ENCODE measurements at regions not wholly inside any gene's neighbourhood (a gene's known extent, or its start where the extent isn't known, plus 50 kb on each side); places are given as distances from the start of the nearest gene placed in this dataset.
"Not testable (repeated sequence)": the region's sequence is repeated elsewhere in the genome, so short reads cannot be mapped to it uniquely, and the experiment has no call there.

GRCh38 chr9:33705440-33705839, 89.9 kb upstream of the PRSS3 start:
- not testable (repeated sequence) for H3K27ac Mint-ChIP-seq; DNase-seq; H3K27me3 Mint-ChIP-seq (ENCODE audit: low read depth in 3 of 3); H3K9me3 Mint-ChIP-seq; H3K36me3 Mint-ChIP-seq; H3K4me3 Mint-ChIP-seq; H3K4me1 Mint-ChIP-seq

- no peak for DNase-seq
- no peak overlapping the region for H3K4me3 Mint-ChIP-seq
- H3K9me3 Mint-ChIP-seq, result peaks cover 0 to 5% (median 0%) of the 10 kb centered on the region in 6 donors
- no peaks in the 10 kb centered on the region for H3K4me1 Mint-ChIP-seq
- no peak overlapping the region for H3K27ac Mint-ChIP-seq
- peaks cover 0 to 3% (median 0%) of the 10 kb centered on the region in 3 donors for H3K36me3 Mint-ChIP-seq
- H3K27me3 Mint-ChIP-seq (ENCODE audit: low read depth in 3 of 3), result peaks cover 3 to 5% (median 4%) of the 10 kb centered on the region in 3 donors
These were observed 86.9 kb upstream of the PRSS3 start for GRCh38 chr9:33708441-33708840.

GRCh38 chr9:33709269-33709668, 86.1 kb upstream of the PRSS3 start:
- DNase-seq, result no peak
- no peak overlapping the region for H3K4me3 Mint-ChIP-seq
- H3K27me3 Mint-ChIP-seq (ENCODE audit: low read depth in 3 of 3), result peaks cover 3 to 5% (median 3%) of the 10 kb centered on the region in 3 donors
- H3K4me1 Mint-ChIP-seq, result no peaks in the 10 kb centered on the region
- peaks cover 0 to 3% (median 0%) of the 10 kb centered on the region in 3 donors for H3K36me3 Mint-ChIP-seq
- H3K27ac Mint-ChIP-seq, result no peak overlapping the region
- H3K9me3 Mint-ChIP-seq, result peaks cover 0 to 5% (median 0%) of the 10 kb centered on the region in 6 donors

GRCh38 chr9:33711418-33711817, 83.9 kb upstream of the PRSS3 start:
- not testable (repeated sequence) for H3K4me1 Mint-ChIP-seq

GRCh38 chr9:33714989-33715388, 80.4 kb upstream of the PRSS3 start:
- Mint-ChIP-seq H3K4me1 (no peaks in the 10 kb centered on the region), H3K36me3 (no peaks in the 10 kb centered on the region), H3K9me3 (no peaks in the 10 kb centered on the region), H3K27me3 (ENCODE audit: low read depth in 3 of 3) (peaks cover 2 to 4% (median 3%) of the 10 kb centered on the region in 3 donors), H3K27ac (no peak overlapping the region), H3K4me3 (no peak overlapping the region)
- no peak for DNase-seq

More at GRCh38 chr9:33711418-33711817, 83.9 kb upstream of the PRSS3 start:
- H3K36me3 Mint-ChIP-seq; DNase-seq; H3K9me3 Mint-ChIP-seq; H3K27ac Mint-ChIP-seq; H3K4me3 Mint-ChIP-seq; H3K27me3 Mint-ChIP-seq (ENCODE audit: low read depth in 3 of 3): not testable (repeated sequence)

DNA sequence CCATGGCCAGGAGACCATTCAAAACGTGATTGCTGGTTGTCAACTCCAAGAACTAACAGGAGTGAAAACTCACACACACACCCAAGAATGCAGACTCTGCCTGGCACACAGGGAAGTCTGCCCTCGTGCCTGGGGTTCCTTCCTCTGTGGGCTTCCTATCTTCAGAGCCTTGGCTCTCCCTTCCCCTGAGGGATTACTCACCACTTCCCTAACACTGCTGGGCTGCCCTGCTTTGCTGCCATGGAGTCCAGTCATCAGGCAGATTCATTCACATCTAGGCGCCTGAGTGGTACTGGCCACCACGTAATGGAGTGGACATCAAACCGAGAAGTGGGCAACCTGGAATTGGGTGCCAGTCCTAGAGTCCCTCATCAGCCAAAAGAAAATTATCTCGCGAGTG, 76.4 kb upstream of the PRSS3 start:
- Mint-ChIP-seq H3K9me3 (no peaks in the 10 kb centered on the region), H3K36me3 (no peaks in the 10 kb centered on the region), H3K27me3 (ENCODE audit: low read depth in 3 of 3) (peaks cover 3 to 5% (median 3%) of the 10 kb centered on the region in 3 donors), H3K27ac (no peak overlapping the region), H3K4me3 (no peak overlapping the region), H3K4me1 (peaks cover 2 to 7% of the 10 kb centered on the region in 2 donors)
- DNase-seq, result no peak

DNA sequence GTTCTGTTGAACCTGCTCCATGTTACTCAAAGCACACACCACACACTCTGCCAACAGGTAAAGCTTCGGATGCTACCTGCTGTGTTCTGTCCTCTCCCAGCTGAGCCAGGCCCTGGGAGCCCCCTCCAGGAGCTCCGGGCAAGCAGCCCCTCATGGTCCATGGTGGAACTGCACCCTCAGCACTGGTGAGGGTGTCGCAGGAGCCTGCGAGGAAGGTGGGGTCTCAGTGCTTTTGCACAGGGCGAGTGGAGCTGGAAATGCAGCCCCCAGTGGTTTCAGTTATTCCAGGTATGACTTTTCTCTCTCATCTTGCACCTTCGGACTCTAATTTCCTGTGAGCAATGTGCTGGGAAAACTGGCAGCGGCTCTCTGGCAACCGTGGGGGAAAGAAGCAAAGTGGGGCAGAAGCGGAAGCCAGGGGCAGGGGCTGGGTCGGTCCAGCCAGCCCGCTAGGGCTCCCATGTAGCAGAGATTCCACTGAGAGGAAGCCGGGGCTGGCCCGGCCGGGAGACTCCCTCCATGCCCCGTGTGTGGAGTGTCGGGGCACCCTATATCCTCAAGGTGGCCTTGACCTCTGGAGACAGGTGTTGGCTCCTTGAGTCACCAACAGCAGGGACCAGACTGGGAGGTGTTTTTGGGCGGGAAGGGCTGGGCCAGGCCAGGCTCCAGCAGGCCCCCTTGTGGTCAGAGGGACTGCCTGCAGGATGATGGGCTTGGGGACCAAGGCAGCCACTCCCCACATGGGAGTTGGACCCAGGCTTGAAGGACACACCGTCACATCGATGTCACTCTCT, 75.6 kb upstream of the PRSS3 start:
- peak in 1 of 3 donors; percentile 31 for DNase-seq
- H3K27ac Mint-ChIP-seq, result no peak overlapping the region
- peak overlapping the region in 1 of 5 donors; percentile 83 for H3K4me3 Mint-ChIP-seq
- no peaks in the 10 kb centered on the region for H3K9me3 Mint-ChIP-seq
- peaks cover 3 to 8% (median 3%) of the 10 kb centered on the region in 3 donors for H3K27me3 Mint-ChIP-seq (ENCODE audit: low read depth in 3 of 3)
- H3K36me3 Mint-ChIP-seq, result no peaks in the 10 kb centered on the region
- H3K4me1 Mint-ChIP-seq, result peaks cover 2 to 7% of the 10 kb centered on the region in 2 donors

DNA sequence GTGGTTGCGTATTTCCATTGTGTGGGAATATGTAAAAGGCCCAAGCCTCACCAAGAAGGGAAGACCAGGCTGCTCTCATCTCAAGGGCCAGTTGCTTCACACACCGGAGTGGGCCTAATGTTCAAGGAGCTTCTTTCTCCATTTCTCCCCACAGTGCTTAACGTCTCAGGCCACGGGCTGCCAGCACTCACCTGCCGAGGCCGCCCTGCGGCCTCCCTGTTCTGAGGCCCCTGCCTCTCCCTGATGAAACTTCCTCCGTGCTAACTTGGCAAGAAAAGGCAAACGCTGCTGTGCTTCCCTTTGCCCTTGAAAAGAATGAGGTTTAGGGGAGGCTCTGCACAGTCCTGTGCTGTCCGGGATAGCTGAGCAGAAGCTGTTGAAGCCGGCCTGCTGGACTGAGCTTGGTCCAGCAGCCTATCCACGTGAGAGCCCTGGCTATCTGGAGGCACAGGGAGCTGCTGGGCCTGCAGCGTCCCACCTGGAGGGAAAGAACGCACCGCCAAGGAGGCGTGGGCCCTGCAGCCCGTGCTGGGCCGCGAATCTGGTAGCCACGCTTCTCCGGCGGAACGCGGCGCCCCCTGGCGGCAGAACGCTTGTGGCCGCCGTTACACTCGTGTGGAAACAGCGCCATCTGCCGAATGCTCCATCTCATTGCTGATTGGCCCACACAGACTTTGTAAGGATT, 73.5 kb upstream of the PRSS3 start:
- no peaks in the 10 kb centered on the region for H3K36me3 Mint-ChIP-seq
- peaks cover 2 to 7% of the 10 kb centered on the region in 2 donors for H3K4me1 Mint-ChIP-seq
- peaks cover 0 to under 1% (median 0%) of the 10 kb centered on the region in 6 donors for H3K9me3 Mint-ChIP-seq
- no peak overlapping the region for H3K4me3 Mint-ChIP-seq
- peak; percentile 80 to 84 (median 81) for DNase-seq
- no peak overlapping the region for H3K27ac Mint-ChIP-seq
- H3K27me3 Mint-ChIP-seq (ENCODE audit: low read depth in 3 of 3), result peaks cover 3 to 8% (median 3%) of the 10 kb centered on the region in 3 donors

DNA sequence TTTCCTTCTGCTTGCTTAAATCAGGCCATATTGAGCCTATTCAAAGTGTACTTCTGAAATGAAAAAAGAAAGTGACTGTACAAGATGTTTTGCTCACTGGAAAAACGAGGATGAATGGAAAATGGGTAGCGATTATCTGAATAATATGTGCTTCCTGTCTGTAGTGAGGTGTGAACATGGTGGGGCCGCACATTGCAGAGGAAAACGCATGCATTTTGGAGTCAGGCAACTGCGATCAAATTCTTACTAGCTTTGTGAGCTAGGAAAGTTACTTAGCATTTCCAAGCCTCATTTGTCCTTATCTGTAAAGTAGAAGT, 73.0 kb upstream of the PRSS3 start:
- Mint-ChIP-seq H3K36me3 (no peaks in the 10 kb centered on the region), H3K4me3 (no peak overlapping the region), H3K4me1 (peaks cover 2 to 7% of the 10 kb centered on the region in 2 donors), H3K27ac (no peak overlapping the region), H3K9me3 (peaks cover 0 to 4% (median 0%) of the 10 kb centered on the region in 6 donors), H3K27me3 (ENCODE audit: low read depth in 3 of 3) (peaks cover 3 to 10% (median 3%) of the 10 kb centered on the region in 3 donors)
- DNase-seq, result no peak

DNA sequence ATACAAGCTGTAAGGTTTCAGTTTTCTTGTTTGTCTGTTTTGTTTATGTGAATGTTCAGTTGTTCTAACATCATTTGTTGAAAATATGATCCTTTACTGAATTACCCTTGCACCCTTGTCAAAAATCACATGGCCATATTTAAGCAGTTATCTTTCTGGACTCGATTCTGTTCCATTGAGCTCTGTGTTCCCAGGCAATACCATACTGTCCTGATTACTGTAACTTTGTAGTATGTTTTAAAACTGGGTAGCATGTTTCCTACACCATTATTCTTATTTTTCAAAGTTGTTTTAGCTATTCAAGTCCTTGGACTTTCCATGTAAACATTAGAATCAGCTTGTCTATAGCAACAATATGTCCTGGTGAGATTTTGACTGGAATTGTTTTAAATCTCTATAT, 66.7 kb upstream of the PRSS3 start:
- Mint-ChIP-seq H3K4me3 (no peak overlapping the region), H3K27me3 (ENCODE audit: low read depth in 3 of 3) (peaks cover 0 to 8% (median 5%) of the 10 kb centered on the region in 3 donors), H3K4me1 (no peaks in the 10 kb centered on the region), H3K9me3 (peaks cover 0 to 4% (median 0%) of the 10 kb centered on the region in 6 donors), H3K36me3 (no peaks in the 10 kb centered on the region), H3K27ac (no peak overlapping the region)
- DNase-seq, result no peak

DNA sequence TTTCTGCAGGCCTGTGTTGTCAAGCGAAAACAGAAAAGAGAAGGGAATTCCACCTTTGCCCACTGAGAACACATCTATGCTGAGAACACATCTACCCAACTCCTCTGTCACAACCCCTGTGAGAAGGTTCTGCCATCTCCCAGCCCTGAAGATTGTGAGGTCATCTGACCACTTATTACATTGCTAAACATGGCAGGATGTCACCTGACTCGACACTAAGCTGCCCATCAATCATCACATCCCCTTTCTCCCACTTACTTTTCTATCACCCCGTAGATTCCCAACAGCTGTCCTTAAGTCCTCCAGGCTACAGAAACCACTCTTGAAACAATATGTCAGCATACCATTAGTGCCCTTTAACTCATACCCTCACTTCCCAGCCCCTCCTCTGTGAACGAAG, 64.2 kb upstream of the PRSS3 start:
- H3K4me1 Mint-ChIP-seq, result no peaks in the 10 kb centered on the region
- peaks cover 0 to 4% (median 3%) of the 10 kb centered on the region in 3 donors for H3K36me3 Mint-ChIP-seq
- no peak overlapping the region for H3K4me3 Mint-ChIP-seq
- peak overlapping the region in 1 of 6 donors; percentile 19 for H3K27ac Mint-ChIP-seq
- DNase-seq, result no peak
- H3K9me3 Mint-ChIP-seq, result peaks cover 0 to 4% (median 0%) of the 10 kb centered on the region in 6 donors
- peaks cover 0 to 13% (median 7%) of the 10 kb centered on the region in 3 donors for H3K27me3 Mint-ChIP-seq (ENCODE audit: low read depth in 3 of 3)

- H3K4me3 Mint-ChIP-seq, result no peak overlapping the region
- DNase-seq, result no peak
- peaks cover 0 to 13% (median 7%) of the 10 kb centered on the region in 3 donors for H3K27me3 Mint-ChIP-seq (ENCODE audit: low read depth in 3 of 3)
- H3K9me3 Mint-ChIP-seq, result peaks cover 0 to 4% (median 0%) of the 10 kb centered on the region in 6 donors
- peak overlapping the region in 1 of 6 donors; percentile 19 for H3K27ac Mint-ChIP-seq
- H3K36me3 Mint-ChIP-seq, result peaks cover 0 to 4% (median 3%) of the 10 kb centered on the region in 3 donors
- no peaks in the 10 kb centered on the region for H3K4me1 Mint-ChIP-seq
These were observed 63.7 kb upstream of the PRSS3 start for GRCh38 chr9:33731625-33732024.

- not testable (repeated sequence) for H3K9me3 Mint-ChIP-seq, H3K36me3 Mint-ChIP-seq, DNase-seq, H3K4me3 Mint-ChIP-seq, H3K4me1 Mint-ChIP-seq, H3K27ac Mint-ChIP-seq
- peaks cover 0 to 10% (median 9%) of the 10 kb centered on the region in 3 donors for H3K27me3 Mint-ChIP-seq (ENCODE audit: low read depth in 3 of 3)
These were observed 61.0 kb upstream of the PRSS3 start for GRCh38 chr9:33734247-33734940.
